AML-193 (cell line): ENCODE measurements at regions not wholly inside any gene's neighbourhood (a gene's known extent, or its start where the extent isn't known, plus 50 kb on each side); places are given as distances from the start of the nearest gene placed in this dataset.
"Not testable (repeated sequence)": the region's sequence is repeated elsewhere in the genome, so short reads cannot be mapped to it uniquely, and the experiment has no call there.

Source experiments
- DNase-seq, 2 experiments: peaks; one replicate each; lab custom pipeline; 2025; lab: John Stamatoyannopoulos, UW

- DNase-seq, result not testable (repeated sequence)
Observed at GRCh38 chr15:20289538-20290103, 252.0 kb downstream of the GOLGA6L6 start.

DNA sequence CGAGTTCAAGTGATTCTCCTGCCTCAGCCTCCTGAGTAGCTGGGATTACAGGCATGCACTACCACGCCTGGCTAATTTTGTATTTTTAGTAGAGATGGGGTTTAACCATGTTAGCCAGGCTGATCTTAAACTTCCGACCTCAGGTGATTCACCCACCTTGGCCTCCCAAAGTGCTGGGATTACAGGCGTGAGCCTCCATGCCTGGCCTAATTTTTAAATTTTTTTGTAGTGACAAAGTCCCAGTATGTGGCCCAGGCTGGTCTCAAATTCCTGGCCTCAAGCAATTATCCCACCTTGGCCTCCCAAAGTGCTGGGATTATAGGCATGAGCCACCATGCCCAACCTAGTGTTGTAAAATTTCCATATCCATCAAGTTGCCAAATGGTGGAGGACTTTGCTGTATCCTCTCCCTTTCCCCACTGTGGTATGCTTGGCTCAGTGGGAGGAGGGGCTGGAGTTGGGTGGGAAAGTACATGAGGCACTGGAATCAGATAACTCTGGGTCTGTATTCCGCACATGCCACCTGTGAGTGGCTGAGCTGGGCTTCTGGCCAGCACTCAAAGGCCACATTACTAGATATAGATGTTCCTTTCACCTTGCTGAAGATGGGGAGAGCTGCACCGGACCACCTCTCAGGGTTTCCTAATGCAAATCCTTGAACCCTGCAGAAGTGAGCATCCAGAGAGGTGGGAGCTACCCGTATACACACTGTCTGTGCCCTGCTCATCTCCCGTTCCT lies 252.6 kb downstream of the GOLGA6L6 start:
- DNase-seq, result not testable (repeated sequence)

GRCh38 chr15:20286559-20286958 lies 255.0 kb downstream of the GOLGA6L6 start:
- not testable (repeated sequence) for DNase-seq

- DNase-seq, result not testable (repeated sequence)
Observed at GRCh38 chr15:20285696-20286300, 255.8 kb downstream of the GOLGA6L6 start.

DNA sequence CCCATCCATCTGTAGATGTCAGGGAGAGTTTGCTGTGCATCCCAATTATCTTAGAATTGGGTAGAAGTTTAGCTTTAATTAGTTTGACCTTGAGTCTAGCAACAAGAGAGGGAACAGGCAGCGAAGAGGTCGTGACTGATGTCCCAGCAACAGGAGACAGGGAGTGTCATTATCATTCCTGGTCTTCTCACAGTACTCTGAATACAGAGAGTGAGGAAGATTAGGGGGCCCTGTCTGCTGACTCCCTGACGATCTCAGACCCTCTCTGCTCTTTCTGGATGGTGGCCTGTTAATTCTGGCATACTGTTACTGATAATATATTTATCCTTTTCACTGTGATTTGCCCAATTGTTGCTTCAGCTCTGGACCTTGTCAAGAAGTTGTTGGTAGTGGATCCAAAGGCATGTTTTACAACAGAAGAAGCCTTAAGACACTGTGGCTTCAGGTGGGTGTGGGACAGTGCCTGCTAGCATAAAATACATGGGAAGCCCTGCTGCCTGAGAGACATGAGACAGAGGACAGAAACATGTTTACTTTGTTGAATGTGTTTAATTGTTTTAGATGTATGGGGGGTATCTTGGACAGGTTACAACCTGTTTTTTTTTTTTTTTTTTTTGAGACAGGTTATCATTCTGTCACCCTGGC lies 256.6 kb downstream of the GOLGA6L6 start:
- not testable (repeated sequence) for DNase-seq

GRCh38 chr15:20283651-20284050 lies 257.9 kb downstream of the GOLGA6L6 start:
- DNase-seq, result not testable (repeated sequence)

- not testable (repeated sequence) for DNase-seq
Observed at GRCh38 chr15:20282491-20282943, 259.1 kb downstream of the GOLGA6L6 start.

DNA sequence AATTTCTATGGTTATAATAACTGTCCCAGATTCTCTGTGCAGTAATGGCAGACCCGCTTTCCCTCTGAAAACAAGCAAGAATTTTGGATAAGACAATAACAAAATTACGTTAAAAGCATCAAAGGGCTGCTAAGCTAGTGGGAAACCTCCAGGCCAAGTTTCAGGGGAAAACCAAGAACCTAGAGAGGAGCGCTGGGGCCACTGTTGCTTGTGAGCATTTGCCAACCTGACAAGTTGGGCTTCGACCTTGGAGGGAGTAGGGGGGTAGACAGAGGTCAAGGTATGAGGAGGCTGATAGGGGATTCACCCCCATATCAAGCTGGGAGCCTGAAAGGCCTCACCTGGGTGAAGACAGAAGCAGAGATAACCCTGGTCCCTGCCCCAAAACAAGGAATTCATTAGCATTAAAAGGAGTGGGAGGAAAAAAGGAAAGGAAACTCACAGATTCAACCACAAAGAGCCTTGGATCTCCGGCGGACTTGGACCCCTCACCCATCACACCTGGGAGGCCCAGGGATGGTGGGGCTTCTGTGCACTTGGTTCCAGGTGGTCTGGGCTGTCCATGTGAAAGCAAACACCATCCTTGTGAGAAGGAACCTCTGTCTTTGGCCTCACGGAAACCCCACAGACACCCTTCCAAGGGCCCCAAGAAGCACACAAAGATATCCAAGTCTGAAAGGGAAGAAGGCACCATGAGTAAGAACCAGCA lies 259.9 kb downstream of the GOLGA6L6 start:
- not testable (repeated sequence) for DNase-seq

GRCh38 chr15:20280933-20281463 lies 260.6 kb downstream of the GOLGA6L6 start:
- DNase-seq, result no peak

- DNase-seq, result not testable (repeated sequence)
Observed at GRCh38 chr15:20280141-20280932, 261.3 kb downstream of the GOLGA6L6 start.

DNA sequence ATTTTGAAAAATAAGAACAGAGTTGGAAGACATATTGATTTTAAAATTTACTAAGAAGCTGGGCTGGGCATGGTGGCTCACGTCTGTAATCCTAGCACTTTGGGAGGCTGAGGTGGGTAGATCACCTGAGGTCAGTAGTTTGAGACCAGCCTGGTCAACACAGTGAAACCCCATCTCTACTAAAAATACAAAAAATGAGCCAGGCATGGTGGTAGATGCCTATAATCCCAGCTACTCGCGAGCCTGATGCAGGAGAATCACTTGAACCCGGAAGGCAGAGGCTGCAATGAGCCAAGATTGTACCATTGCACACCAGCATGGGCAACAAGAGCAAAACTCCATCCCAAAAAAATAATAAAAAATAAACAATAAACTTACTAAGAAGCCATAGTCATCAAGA lies 262.5 kb downstream of the GOLGA6L6 start:
- not testable (repeated sequence) for DNase-seq

GRCh38 chr15:20278376-20278775 lies 263.2 kb downstream of the GOLGA6L6 start:
- not testable (repeated sequence) for DNase-seq

DNA sequence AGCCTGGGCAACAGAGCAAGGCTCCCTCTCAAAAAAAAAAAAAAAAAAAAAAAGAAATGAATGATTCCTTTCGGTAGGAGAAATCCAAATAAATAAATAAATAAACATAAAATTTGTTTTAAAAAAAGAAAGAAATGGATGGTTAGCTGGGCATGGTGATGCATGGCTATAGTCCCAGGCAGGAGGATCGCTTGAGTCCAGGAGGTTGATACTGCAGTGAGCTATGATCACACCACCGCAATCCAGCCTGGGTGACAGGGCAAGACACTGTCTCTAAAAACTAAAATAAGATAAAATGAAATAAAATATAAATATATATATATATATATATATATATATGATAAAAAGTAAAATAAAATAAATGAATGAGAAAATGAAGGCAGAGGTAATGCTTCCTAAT lies 264.1 kb downstream of the GOLGA6L6 start:
- not testable (repeated sequence) for DNase-seq

GRCh38 chr15:20276312-20277114 lies 265.1 kb downstream of the GOLGA6L6 start:
- not testable (repeated sequence) for DNase-seq

- not testable (repeated sequence) for DNase-seq
Observed at GRCh38 chr15:20275373-20275967, 266.1 kb downstream of the GOLGA6L6 start.

- DNase-seq, result no peak
Observed at GRCh38 chr15:20272422-20273184, 269.0 kb downstream of the GOLGA6L6 start.

- DNase-seq, result no peak
Observed at GRCh38 chr15:20271647-20272046, 270.0 kb downstream of the GOLGA6L6 start.

DNA sequence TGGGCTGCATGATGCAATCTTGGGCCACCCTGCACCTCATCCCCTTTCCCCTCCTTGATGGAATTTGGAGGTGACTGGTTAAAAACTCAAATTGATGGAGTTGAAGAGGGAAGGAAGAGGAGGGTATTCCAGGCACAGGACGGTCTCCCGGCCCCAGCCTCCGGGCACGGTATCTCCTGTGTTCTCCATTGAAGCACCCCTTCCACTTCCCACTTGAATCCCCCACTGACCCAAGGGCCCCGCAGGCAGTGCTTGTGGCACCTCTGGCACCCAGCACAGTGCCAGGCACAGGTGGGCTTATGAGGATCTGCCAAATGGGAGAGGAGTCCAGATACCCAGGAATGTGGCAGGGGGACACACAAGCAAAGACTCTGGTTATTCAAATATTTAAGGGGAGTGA lies 271.6 kb downstream of the GOLGA6L6 start:
- not testable (repeated sequence) for DNase-seq

DNA sequence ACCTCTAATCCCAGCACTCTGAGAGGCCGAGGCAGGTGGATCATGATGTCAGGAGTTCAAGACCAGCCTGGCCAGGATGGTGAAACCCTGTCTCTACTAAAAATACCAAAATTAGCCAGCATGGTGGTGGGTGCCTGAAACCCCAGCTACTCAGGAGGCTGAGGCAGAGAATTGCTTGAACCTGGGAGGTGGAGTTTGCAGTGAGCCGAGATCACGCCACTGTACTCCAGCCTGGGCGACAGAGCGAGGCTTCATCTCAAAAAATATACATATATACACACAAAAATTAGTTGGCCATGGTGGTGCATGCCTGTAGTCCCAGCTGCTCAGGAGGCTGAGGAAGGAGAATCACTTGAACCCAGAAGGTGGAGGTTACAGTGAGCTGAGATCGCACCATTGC lies 273.6 kb downstream of the GOLGA6L6 start:
- DNase-seq, result not testable (repeated sequence)
